ENCODE measurements at regions not wholly inside any gene's neighbourhood (a gene's known extent, or its start where the extent isn't known, plus 50 kb on each side); places are given as distances from the start of the nearest gene placed in this dataset.

DNA sequence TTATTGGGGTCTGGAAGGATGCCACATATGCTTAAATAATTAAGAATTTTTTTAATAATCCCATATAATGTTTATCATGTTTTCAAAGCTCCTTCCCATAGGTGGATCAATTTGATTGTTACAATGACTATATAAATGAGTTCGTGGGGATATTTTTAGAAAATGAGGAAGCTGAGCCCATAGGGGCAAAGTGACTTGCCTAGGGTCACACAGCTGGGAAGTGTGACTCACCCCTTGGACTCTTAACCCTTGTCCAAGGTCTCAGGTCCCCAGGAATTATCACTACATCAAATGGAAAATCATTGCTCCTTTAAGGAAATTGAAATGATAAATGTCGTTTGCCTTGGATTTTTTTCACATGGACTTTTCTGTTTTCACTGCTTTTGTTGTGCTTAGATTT is 161.2 kb upstream of the RGMA start:
- intact Hi-C loops (cut with micrococcal nuclease), result no loop called here

DNA sequence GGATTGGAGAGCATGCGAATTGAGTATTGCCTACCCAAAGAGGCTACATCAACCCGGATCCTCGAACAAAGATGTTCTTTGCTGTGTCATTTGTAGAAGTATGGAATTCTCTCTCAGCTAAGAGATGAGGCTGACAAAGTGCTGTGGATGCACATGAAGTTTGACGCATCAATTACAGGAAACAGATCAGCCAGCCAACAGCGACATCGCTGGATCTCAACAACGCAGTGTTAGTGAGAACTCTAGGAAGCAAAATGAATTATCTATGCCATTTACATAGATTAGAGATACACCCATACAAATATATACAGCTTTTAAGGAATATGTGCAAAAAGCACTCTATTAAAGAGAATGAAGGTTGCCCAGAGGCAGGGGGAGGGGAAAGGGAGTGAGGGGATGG is 160.6 kb upstream of the RGMA start:
- intact Hi-C loops (cut with micrococcal nuclease), result no loop called here

DNA sequence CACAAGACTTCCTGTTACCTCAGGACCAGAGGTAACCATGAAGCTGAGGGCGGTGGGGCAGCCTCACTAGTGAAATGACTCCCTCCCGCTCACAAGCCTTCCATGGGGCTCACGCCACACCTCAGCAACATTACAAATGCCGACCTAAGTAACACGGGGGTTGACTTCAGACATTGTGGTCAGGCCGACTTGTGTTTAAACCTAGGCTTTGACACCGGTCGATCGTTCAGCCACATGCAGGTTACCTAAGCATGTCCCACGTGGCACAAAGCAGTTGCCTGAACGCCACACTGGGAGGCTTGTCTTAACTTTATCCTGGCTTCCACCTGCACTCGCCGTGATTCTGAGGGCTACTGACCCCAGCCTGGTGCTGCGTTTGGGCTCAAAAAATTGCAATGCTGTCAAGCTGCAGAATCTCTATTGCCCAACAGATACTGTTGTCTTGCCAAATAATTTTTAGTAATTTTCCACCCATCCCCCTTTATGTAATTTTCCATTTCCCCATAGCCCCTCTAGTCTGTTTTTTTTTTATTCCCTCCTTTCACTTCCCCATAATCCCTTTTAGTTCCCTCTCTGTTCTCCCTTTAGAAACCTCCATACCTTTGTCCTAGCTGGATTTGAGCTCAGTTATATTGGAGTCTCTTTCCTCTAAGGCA is 158.6 kb upstream of the RGMA start:
- intact Hi-C loops (cut with micrococcal nuclease), result no loop called here

DNA sequence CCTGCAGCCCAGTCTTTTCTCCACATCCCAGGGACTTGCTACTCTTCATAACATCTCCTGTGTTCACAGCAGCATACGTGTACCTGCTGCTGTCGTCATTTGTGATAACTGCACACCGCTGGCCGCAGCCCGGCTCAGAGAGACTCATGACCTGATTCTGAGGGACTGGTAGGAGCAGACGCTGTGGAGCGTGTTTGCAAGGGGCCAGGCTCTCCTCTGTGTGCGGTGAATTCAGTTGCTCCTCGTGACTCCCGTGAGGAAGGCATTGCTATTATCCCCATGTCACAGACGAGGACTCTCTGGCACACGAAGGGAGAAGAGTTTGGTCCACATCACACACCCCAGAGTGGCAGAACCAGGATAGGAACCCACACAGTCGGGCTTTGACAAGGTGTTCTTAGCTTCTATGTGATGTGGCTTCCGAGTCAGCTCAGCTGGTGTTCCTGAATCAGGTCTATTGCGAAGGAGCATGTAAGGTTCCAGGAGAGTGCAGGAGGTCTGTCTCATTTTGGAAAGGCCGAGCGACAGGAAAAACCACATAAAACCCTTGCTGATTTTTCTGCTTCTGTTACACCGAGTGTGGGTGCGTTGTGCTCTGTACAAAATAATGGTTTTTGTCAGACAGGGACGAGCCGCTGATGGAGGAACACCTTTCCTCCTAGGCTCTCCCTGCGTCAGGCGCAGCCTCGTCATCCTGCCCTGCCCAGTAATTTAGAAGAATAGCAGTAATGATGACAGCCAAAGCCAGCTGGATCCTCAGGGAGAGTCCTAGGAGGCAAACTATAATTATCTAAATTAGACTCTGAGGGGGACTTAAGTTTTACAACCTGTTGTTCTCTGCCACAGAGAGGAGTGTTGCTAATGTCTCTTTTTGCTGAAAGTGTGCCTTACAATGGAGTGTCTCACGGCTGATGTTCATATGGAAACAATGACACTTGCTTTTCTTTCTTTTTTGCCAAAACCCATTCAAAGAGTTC is 157.5 kb upstream of the RGMA start:
- intact Hi-C loops (cut with micrococcal nuclease), result no loop called here

DNA sequence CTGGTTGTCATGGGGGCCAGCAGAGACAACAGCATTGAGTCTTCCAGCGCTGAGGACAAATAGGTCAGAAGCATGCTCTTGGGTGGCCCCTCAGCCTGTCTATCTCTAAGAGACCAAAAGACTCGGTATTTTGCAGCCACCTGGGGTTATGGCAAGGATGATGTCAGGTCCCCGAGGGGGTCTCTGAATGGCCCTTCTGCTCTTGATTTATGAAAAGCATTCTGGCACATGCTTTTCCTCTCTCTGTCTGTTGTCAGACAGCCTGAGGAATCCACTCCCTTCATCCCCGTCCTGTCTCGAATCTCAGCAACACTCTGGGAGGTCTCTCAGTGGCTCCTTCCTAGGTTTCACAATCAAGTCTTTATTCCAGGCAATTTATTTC is 156.6 kb upstream of the RGMA start:
- intact Hi-C loops (cut with micrococcal nuclease), result no loop called here

DNA sequence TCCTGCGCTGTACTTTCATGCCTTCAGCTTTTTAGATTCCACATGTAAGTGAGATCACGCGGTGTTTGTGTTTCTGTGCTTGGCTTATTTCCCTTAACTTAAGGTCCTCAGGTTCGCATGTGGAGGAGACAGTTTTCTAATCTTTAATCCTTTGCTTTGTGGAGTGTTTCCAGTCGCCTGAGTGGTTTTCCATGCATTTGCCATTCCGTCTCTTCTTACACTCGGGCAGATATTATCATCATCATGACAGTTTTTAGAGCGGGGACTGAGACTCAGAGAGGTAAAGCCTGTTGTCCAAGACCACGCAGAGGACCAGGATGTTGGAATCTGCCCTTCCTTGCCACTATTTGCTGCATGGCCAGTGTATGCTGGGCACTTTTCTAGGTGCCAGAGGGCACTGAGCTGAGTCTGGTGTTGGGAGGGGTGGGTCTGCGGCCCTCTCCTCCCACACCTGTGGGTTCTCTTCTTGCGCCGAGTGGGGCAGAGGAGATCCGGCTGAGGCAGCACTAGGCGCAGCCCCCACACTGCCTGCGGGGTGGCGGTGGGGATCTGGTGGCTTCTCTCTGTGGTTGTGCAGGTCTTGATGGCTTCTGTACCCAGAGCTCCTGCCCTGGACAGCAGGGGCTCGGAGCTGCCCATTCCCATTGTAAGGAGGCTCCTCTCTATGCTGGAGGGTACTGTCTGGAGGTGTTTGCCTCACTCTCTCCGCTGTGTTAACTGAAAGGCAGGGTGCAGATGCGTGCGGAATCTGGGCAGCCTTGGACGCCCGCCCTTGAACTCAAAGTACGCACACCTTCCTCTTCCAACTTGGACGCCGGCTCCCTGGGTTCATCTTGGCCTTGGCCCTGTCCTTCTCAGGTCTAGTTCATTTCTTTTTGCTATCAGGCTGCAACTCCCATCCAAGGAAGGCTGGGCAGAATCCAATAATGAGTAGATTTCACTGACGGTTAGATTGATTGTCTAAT is 156.0 kb upstream of the RGMA start:
- intact Hi-C loops (cut with micrococcal nuclease), result no loop called here

DNA sequence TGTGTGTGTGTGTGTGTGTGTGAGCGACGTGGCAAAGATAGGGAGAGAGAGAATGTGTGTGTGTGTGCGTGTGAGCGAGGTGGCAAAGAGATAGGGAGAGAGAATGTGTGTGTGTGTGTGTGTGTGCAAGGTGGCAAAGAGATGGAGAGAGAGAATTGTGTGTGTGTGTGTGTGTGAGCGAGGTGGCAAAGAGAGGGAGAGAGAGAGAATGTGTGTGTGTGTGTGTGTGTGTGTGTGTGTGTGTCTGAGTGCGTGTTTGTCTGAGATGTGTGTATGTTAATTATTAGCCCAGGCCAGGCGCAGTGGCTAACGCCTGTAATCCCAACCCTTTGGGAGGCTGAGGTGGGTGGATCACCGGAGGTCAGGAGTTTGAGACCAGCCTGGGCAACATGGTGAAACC is 154.6 kb upstream of the RGMA start:
- intact Hi-C loops (cut with micrococcal nuclease), result no loop called here

DNA sequence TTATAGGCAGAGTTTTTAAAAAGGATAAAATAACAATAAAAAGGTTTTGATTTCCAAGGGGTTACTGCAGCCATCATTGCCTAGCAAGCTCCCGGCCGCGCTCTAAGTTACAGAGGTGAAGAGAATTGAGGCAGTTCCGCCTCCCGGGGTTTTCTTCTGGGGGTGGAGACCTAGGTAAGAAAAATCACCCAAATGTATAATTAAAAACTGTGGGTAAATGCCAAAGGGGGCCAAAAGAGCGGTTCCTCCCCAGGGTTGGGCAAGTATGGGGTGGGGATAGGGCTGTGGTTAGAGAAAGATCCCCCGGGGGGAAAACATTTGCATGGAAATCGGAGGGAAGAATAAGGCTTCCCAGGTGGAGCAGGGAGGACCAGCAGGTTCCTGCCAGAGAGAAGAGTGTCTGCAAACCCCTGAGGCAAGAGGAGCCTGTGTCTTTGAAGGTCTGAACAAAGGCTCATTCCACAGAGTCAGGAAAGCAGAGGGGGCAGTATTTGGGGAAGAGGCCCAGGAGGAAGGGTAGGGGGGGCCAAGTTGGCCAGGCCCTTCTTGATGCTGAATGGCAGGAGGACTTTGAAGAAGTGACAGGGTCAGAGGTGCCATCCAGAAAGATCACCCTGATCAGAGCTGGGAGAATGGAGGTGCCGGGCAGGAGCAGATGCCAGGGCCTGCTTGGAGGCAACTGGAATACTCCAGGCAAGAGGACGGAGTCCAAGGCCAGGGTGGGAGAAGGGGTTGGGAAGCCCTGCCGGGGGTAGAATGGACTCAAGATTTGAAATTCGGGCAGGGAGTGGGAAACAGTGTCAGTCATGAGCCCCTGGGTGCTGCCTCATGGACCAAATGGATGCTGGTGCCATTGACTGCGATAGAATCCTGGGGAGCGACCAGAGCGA is 152.9 kb upstream of the RGMA start:
- intact Hi-C loops (cut with micrococcal nuclease), result no loop called here

DNA sequence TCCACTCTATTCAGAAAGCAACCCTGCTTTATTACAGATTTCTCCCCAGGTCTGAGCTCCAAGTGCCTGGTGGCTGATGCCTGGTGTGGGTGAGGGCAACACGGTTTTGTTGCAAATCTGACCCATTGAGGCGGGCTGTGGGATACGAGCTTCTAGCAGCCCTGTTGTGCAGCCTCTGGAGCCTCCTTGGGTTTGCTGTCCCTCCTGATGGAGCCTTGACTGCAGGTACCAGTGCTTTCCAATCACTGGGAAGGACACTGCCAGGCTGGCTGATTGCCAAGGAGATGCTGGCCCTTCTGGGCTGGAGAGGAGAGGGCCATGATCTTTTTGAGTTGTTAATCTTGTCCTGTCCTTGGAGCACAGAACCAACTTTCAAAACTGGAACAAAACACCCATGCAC is 151.0 kb upstream of the RGMA start:
- intact Hi-C loops (cut with micrococcal nuclease), result no loop called here

DNA sequence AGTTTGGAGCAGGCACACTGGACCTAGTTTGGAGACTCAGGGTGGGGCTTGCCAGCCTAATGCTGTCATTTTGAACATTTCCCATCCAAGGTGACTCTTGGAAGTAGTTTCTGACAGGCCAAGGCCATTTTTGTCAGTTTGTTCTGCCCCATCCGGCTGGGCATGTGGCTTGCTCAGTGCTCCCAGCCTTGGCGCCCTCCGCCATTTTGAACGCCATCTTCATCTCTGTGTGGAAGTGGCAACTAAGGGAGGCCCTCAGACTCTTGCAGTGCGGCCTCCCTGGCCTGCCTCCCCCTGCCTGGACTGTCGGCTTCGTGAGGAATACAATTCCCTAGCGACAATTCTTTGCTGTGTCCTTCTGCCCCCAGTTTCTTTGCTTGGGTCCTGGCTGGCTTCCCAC is 150.6 kb upstream of the RGMA start:
- intact Hi-C loops (cut with micrococcal nuclease), result no loop called here

DNA sequence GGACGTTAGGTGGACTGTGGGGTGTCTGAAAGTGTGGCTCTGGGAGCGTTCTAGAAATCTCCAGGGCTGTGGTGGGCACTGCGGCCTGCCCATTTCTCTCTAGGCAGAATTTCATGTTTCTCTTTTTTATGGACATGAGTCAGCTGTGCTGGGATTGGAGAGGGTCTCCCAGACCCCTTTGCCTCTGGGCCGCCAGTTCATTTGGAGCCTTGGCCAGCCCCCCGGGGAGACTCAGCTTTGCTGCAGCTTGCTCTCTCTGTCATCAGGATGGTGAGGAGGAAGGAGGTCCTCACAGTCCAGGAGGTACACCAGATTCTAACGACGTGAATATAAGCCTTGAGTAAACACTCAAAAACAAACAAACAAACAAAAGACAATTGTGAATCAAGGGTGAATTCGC is 149.6 kb upstream of the RGMA start:
- intact Hi-C loops (cut with micrococcal nuclease), result no loop called here

DNA sequence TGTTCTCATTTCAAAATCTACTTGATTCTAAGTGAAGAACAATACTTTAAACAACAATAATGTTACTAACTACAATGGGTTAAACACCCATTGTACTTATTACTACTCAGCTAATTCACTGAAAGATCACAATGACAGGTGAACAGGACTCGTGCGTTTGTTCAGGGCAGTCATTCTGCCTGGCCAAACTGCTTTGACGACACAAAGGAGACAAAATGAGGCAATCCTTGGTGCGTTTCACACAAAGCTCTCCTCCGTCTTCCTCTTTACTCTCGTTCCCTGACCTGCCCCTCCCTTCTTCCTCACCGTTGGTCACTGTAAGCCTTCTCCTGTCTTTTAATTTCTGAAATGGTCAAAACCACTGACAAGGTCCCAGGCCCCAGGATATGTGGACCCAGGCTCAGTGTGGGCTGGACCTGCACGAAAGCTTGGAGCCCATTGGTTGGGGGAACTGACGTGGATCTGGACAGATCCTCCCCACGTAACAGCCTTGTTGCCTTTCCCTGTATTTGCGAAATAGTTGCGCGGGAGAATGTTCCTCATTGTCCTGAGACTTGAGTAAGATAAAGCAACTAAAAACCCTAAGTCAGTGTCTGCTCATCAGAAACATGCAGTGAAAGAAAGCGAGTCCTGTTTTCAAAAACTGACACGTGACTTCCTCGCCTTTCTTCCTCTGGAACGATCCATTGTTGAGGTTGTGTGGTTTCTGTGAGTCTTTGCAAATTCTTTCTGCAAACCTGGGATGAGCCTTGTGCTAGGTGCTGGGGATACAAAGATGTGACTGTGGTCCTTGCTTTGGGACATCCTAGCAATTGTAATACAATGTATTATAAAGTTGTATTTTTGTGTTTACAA is 147.1 kb upstream of the RGMA start:
- intact Hi-C loops (cut with micrococcal nuclease), result no loop called here

DNA sequence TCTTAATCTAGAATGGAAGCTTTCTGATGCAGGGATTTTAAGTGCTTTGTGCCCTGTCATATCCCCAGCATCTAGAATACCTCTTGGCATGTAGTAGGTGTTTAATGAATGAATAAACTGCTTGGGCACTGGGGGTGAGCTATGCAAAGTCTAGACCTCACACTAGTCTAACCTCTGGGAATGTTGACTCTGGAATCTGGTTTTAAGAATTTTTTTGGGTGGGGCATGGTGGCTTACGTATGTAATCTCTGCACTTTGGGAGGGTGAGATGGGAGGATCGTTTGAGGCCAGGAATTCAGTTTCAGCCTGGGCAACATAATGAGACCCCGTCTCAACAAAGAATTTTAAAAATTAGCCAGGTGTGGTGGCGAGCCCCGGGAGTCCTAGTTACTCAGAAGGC is 146.3 kb upstream of the RGMA start:
- intact Hi-C loops (cut with micrococcal nuclease), result no loop called here

DNA sequence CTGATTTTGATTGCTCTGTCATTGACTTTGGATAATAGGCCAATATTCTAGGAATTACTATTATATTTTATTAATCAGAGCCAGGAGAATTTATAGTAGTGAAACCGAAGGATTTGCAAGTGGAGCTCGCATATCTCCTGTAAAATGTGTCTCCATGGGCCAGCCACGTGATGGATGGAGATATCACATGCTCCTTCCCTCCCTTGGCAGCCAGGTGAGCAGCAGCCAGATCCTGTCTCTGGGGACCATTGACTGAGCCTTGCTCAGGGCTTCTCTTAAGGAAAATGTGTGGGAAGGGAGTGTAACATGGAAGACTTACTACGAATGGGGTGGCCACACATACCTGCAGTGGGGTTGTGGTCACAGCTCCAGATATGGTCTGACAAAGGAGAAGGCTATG is 144.7 kb upstream of the RGMA start:
- intact Hi-C loops (cut with micrococcal nuclease), result no loop called here

DNA sequence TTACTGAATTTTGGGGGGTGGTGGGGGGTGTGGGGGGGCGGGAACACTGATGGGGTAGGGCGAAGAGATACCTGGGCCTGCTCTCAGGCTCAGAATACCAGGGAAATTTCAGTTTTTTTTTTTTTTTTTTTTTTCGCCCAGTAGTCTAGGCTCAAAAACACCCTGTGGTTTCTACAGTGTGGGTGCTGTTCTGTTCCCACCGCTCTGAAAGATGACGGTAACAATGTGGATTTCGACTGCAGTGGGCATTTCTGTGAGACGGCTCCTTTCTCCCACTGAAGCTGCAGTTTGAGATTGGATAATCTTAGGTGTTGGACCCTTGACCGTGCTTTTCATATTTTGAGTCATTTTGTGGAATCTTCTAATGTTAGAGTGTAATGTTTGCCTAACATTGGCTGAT is 143.8 kb upstream of the RGMA start:
- intact Hi-C loops (cut with micrococcal nuclease), result no loop called here

DNA sequence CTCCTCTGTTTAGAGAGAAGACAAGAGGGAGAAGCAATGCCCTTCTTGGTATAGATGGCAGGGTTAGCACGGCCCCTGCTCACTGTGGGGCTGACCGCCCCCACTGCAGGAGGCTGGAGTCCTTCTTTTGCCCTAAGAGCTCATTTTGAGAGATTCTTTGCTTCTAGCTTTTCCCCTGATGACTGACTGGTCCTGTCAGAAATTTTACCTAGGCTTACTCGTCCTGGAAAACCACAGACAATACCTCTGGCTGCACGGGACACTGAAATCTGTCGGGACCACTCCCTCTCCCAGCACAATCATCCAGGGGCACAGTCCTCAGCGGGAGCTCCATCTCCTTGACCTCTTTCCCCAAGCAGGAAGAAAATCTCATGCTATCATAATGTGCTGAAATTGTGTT is 143.0 kb upstream of the RGMA start:
- intact Hi-C loops (cut with micrococcal nuclease), result no loop called here

DNA sequence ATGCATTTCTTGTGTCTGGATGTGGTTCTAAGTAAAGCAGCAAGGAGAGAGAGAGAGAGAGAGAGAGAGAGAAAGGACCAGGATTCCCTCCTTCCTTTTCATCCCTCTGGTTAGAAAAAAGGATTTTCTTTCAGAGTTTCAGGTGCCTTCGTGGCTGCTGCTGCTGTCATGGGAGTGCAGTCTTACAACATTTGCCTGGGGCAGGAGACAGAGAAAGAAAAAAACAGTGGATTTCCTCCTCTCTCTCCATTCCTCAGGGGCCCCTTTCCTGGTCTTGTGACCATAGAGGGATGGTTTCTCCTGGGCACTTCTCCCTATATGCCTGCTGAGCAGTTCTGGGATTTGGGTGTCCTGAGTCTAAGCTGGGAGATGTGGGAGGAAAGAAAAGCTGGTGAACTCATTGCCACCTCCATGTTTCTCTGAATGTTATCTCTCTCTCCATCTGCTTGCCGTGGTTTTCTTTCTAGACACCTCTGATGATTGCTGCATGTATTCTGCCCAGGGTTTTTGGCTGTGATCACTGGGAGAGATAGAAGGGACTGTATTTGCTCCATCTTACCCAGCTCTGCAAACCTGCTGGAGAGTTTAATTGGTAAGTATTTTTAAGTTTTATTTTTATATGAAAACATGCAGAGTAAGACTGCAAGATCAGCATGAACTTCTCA is 142.4 kb upstream of the RGMA start:
- intact Hi-C loops (cut with micrococcal nuclease), result no loop called here

DNA sequence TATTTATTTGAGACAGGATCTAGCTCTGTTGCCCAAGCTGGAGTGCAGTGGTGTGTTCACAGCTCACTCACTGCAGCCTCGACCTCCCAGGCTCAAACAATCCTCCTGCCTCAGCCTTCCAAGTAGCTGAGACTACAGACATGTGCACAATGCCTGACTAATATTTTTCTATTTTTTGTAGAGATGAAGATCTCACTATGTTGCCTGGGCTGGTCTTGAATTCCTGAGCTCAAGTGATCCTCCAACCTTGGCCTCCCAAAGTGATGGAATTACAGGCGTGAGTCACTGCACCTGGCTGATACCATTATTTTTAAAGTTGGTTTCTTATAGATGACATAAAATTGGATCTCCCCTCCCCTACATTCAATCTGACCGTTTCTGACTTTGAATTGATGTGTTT is 139.5 kb upstream of the RGMA start:
- intact Hi-C loops (cut with micrococcal nuclease), result no loop called here

DNA sequence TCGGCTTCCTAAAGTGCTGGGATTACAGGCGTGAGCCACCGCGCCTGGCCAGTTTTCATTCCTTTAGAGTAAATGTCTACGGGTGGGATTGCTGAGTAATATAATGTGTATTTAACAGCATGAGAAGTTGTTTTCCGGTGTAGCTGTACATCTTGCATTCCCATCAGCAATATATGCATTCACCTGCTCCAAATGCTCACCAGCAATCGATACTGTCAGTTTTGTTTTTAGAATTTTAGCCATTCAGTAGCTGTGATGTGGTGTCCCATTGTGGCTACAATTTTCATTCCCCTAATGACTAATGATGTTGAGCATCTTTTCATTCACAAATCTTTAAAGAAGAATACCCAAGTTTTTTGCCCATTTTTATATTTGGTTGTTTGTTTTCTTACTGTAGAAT is 134.8 kb upstream of the RGMA start:
- intact Hi-C loops (cut with micrococcal nuclease), result no loop called here
